NOMO-1 treated with DMSO at 0.1 percent for 48 hours (cell line): ENCODE measurements at regions not wholly inside any gene's neighbourhood (a gene's known extent, or its start where the extent isn't known, plus 50 kb on each side); places are given as distances from the start of the nearest gene placed in this dataset.

Experiments used
- DNase-seq: peaks from one replicate; lab custom pipeline; 2025; ENCODE audit not compliant: unreplicated experiment; lab: John Stamatoyannopoulos, UW

- DNase-seq, result peak; percentile 4
Measured at GRCh38 chr6:154885214-154885613, 109.9 kb upstream of the TIAM2 start.

DNA sequence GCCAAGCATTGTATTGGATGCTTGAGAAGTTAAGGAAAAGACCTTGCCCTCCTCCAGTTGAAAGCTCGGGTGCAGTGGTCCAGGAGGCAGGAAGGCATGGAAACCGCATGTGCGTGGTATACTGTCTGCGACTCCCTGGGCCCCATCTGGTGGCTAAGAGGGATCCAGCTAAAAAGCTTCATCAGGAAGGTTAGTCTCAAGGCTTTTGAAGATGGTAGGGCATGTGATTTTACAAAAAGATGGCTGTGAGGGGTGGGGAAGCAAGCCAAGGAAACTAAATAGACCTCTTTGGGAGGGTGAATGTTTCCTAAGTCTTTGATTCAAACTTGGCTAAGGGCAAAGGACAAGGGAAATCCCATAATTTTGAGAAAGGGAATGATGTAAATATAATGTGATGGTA is 109.1 kb upstream of the TIAM2 start:
- DNase-seq, result no peak

- DNase-seq, result no peak
Measured at GRCh38 chr6:154886471-154886870, 108.6 kb upstream of the TIAM2 start.

GRCh38 chr6:154887051-154887450 is 108.1 kb upstream of the TIAM2 start:
- DNase-seq, result no peak

- no peak for DNase-seq
Measured at GRCh38 chr6:154888421-154889295, 106.5 kb upstream of the TIAM2 start.

DNA sequence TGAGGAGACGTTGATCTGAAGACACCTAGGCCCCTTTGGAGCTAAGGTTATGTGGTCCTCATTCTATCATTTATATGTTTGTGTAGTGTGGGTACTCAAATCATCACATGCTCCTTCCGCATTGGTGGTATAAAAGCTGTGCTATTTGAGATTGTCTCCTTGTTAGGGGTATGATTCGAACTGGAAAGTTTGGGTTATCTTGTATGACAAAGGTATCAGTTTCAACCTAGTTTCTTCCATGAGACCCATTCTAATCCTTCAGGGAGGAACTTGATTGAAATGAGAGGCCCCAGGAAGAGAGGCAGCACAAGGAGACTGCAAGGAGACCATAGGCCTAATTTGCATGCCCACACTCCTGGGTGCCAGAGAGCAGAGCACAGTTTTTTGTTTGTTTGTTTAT is 104.2 kb upstream of the TIAM2 start:
- no peak for DNase-seq

GRCh38 chr6:154891901-154892300 is 103.2 kb upstream of the TIAM2 start:
- DNase-seq, result no peak

- DNase-seq, result no peak
Measured at GRCh38 chr6:154893917-154894316, 101.2 kb upstream of the TIAM2 start.

DNA sequence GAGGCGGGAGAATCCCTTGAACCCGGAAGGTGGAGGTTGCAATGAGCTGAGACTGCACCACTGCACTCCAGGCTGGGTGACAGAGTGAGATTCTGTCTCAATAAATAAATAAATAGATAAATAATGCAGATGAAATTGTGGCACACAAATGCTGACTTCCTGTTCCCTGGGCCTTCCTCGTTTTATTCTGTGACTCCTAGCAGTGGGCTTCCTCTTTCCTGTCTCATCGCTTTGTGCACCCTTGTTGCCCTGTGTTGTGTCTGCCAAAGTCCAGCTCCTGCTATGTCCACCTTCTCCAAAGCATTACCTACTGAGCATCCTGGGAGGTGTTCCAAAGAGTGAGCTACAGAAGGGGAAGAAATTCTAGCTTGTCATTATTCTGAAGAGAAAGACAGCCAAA is 100.2 kb upstream of the TIAM2 start:
- DNase-seq, result peak; percentile 4

DNA sequence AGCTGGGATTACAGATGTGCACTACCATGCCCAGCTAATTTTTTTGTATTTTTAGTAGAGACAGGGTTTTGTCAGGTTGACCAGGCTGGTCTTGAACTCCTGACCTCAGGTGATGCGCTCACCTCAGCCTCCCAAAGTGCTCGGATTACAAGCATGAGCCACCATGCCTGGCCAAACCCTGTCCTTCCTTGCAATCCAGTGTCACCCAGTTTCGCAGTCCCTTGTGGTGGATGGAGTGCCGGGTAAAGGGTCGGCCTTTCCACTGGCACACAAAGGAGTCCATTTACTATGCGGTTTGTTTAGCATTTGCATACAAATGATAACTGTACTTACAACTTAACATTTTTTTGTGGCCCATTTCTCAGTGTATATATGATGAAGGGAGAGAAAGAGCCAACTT is 99.3 kb upstream of the TIAM2 start:
- DNase-seq, result no peak

DNA sequence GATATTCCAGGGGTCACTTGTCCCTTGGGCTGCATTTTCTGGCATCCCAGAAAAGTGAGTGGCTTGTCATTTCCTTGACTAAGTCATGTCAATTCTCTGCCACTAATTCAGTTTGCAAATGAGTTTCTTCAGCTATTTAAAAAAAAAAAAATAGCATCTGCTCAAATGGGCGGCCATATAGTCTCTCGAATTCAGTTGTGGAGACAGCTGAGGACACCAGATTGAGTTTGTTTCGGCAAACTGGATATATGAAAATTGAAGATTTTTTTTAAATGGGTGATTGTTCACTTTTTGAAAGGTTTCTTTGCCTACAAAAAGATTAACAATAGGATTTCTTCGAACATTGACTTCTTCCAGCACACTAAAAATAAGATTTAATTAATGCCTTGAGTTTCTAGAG is 96.3 kb upstream of the TIAM2 start:
- no peak for DNase-seq

- no peak for DNase-seq
Measured at GRCh38 chr6:154899824-154900463, 95.2 kb upstream of the TIAM2 start.

- no peak for DNase-seq
Measured at GRCh38 chr6:154901876-154902552, 93.1 kb upstream of the TIAM2 start.

DNA sequence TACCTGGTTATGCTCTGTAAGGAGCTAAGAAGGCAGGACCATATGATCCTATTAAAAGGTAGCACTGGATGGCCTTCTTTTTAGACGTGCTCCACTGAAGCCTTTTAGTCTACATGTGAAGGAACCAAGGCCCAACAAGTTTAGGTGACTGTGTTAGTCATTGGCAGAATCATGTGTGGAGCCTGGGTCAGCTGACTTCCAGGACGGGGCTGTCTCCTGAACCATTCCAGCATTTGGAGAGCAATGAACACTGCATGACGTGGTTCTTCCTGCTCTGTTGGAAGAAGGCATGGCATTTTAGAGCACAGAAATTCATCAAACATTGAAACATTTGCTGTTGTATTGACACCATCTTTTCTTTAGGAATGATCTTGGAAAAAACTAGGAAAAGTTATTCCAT is 87.8 kb upstream of the TIAM2 start:
- no peak for DNase-seq

- DNase-seq, result no peak
Measured at GRCh38 chr6:154908723-154909122, 86.4 kb upstream of the TIAM2 start.

DNA sequence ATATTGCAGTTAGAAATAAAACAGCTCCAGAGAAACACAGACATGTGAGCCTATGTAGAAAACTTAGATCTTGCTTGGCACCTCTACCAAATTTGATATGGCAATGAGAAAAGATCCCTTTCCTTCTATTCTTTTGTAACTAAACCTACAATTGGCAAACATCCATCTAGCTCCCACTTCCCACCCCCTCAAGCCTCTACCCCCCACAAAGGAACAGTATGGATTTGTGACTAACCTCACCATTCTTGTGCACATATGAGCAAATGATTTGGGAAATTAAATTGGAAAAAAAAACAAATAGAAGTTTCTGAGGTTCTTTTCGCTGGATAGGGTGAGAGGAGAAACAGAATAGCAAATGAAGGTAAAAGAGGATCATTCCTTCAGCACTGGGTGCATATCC is 85.8 kb upstream of the TIAM2 start:
- no peak for DNase-seq

- no peak for DNase-seq
Measured at GRCh38 chr6:154909821-154910220, 85.3 kb upstream of the TIAM2 start.

DNA sequence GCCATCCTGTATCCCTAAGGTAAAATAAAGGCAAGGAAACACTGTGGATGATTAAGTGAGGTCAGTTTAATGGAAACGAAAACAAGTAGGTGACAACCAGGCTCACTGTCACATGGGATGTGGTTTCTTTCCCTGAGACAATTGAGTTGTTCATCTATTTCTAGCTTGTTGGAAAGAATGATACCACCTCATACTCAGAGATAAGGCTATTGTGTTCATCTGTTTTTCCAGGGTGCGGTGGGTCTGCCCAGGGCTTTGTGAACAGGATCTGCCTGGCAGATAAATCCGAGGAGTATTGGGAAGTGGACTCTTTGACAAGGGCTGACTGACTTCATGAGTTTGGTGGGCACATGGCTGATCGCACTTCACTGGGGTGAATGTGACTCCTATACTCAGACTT is 80.8 kb upstream of the TIAM2 start:
- DNase-seq, result no peak

DNA sequence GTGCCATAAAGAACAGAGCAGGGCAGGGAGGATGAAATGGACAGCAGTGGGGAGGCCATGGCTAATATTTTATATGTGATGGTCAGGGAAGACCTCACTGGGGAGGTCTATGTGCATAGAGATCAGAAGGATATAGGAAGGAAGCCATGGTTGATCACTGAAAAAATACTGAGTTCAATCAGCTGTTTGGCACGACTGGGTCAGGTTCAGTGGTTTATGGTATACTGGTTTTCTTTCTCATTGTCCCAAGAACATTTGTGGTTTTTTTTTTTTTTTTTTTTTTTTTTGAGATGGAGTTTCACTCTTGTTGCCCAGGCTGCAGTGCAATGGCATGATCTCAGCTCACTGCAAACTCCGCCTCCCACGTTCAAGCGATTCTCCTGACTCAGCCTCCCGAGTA is 78.3 kb upstream of the TIAM2 start:
- DNase-seq, result no peak

GRCh38 chr6:154917941-154918340 is 77.2 kb upstream of the TIAM2 start:
- DNase-seq, result no peak

DNA sequence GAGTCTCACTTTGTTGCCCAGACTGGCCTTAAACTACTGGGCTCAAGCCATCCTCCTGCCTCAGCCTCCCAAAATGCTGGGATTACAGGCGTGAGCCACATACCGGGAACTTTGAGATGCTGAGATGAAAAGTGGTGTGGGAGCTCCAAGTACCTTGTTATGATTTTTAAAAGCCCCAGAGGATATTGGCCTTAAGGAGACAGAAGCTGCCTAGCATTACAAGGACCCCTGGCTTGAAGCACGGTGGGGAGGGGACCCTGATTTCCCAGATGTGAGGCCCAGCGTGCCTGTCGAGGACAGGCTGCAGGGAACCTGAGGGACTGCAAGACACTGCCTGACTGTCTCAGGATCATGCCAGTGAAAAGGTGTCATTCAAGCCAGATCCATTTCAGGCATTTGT is 75.3 kb upstream of the TIAM2 start:
- DNase-seq, result no peak
